ENCODE measurements at regions not wholly inside any gene's neighbourhood (a gene's known extent, or its start where the extent isn't known, plus 50 kb on each side); places are given as distances from the start of the nearest gene placed in this dataset.

DNA sequence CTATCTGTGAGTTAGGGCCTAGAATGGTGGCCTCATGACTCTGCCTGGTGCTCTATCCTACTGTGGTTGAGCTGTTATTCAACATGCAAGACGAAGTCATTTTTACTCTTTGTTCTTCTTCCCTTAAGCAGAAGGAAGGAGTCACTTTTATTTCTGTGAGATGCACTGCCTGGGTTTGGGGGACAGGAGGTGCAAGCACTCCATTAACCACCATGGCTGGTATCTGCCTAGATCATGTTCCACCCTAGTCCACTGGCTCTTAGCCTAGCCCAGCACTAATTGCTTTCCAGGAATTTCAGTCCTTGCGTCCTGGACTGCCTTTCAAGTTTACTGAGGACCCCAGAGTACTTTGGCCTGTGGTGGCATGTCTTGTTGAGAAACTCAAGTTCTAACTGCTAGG, 1182.7 kb downstream of the FSTL5 start (continued):
- TF ChIP-seq, protein P1, sequence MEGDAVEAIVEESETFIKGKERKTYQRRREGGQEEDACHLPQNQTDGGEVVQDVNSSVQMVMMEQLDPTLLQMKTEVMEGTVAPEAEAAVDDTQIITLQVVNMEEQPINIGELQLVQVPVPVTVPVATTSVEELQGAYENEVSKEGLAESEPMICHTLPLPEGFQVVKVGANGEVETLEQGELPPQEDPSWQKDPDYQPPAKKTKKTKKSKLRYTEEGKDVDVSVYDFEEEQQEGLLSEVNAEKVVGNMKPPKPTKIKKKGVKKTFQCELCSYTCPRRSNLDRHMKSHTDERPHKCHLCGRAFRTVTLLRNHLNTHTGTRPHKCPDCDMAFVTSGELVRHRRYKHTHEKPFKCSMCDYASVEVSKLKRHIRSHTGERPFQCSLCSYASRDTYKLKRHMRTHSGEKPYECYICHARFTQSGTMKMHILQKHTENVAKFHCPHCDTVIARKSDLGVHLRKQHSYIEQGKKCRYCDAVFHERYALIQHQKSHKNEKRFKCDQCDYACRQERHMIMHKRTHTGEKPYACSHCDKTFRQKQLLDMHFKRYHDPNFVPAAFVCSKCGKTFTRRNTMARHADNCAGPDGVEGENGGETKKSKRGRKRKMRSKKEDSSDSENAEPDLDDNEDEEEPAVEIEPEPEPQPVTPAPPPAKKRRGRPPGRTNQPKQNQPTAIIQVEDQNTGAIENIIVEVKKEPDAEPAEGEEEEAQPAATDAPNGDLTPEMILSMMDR (IDR thresholded peaks at IDR 0.05): no peak
- TF ChIP-seq, protein P2, sequence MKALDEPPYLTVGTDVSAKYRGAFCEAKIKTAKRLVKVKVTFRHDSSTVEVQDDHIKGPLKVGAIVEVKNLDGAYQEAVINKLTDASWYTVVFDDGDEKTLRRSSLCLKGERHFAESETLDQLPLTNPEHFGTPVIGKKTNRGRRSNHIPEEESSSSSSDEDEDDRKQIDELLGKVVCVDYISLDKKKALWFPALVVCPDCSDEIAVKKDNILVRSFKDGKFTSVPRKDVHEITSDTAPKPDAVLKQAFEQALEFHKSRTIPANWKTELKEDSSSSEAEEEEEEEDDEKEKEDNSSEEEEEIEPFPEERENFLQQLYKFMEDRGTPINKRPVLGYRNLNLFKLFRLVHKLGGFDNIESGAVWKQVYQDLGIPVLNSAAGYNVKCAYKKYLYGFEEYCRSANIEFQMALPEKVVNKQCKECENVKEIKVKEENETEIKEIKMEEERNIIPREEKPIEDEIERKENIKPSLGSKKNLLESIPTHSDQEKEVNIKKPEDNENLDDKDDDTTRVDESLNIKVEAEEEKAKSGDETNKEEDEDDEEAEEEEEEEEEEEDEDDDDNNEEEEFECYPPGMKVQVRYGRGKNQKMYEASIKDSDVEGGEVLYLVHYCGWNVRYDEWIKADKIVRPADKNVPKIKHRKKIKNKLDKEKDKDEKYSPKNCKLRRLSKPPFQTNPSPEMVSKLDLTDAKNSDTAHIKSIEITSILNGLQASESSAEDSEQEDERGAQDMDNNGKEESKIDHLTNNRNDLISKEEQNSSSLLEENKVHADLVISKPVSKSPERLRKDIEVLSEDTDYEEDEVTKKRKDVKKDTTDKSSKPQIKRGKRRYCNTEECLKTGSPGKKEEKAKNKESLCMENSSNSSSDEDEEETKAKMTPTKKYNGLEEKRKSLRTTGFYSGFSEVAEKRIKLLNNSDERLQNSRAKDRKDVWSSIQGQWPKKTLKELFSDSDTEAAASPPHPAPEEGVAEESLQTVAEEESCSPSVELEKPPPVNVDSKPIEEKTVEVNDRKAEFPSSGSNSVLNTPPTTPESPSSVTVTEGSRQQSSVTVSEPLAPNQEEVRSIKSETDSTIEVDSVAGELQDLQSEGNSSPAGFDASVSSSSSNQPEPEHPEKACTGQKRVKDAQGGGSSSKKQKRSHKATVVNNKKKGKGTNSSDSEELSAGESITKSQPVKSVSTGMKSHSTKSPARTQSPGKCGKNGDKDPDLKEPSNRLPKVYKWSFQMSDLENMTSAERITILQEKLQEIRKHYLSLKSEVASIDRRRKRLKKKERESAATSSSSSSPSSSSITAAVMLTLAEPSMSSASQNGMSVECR (CRISPR knock-in tag; IDR thresholded peaks at IDR 0.05; ENCODE audit: borderline replicate concordance): no peak
- TF ChIP-seq SMAD3 (CRISPR knock-in tag; IDR thresholded peaks at IDR 0.05; ENCODE audit: borderline replicate concordance) (no peak), GRHL2 (CRISPR knock-in tag; IDR thresholded peaks at IDR 0.05; ENCODE audit: insufficient replicate concordance, severe bottlenecking) (no peak), FOXJ3 (CRISPR knock-in tag; IDR thresholded peaks at IDR 0.05; ENCODE audit: borderline replicate concordance) (no peak)
- TF ChIP-seq, protein P3, sequence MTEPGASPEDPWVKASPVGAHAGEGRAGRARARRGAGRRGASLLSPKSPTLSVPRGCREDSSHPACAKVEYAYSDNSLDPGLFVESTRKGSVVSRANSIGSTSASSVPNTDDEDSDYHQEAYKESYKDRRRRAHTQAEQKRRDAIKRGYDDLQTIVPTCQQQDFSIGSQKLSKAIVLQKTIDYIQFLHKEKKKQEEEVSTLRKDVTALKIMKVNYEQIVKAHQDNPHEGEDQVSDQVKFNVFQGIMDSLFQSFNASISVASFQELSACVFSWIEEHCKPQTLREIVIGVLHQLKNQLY (CRISPR knock-in tag; IDR thresholded peaks at IDR 0.05): no peak

DNA sequence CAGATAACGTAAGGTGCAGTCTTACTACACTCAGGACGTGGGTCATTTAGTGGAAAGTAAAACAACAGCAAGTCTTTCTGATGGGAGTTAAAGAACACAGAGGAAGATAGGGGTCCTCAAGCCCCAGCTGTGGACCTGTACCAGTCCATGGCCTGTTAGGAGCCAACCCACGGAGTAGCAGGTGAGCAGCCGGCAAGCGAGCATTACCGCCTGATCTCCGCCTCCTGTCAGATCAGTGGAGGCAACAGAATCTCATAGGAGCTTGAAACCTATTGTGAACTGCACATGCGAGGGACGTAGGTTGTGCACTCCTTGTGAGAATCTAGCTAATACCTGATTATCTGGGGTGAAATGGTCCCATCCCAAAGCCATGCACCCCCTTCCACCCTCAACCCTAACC, 1180.8 kb downstream of the FSTL5 start:
- no peaks in the 10 kb centered on the region for H3K9me3 Mint-ChIP-seq
- DNase-seq (ENCODE audit: low spot score): no peak
- ChIA-PET CTCF (no interaction called here), POLR2A (no interaction called here)
- H3K36me3 Mint-ChIP-seq: no peaks in the 10 kb centered on the region
- H3K27ac Mint-ChIP-seq: no peak overlapping the region
- H3K4me1 Mint-ChIP-seq: no peaks in the 10 kb centered on the region
- H3K4me3 Mint-ChIP-seq: no peak overlapping the region
- ATAC-seq: no peak
- no peaks in the 10 kb centered on the region for H3K27me3 Mint-ChIP-seq (ENCODE audit: low read depth)
- TF ChIP-seq, protein P4, sequence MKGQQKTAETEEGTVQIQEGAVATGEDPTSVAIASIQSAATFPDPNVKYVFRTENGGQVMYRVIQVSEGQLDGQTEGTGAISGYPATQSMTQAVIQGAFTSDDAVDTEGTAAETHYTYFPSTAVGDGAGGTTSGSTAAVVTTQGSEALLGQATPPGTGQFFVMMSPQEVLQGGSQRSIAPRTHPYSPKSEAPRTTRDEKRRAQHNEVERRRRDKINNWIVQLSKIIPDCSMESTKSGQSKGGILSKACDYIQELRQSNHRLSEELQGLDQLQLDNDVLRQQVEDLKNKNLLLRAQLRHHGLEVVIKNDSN (CRISPR knock-in tag; IDR thresholded peaks at IDR 0.05): no peak
- TF ChIP-seq, protein P5, sequence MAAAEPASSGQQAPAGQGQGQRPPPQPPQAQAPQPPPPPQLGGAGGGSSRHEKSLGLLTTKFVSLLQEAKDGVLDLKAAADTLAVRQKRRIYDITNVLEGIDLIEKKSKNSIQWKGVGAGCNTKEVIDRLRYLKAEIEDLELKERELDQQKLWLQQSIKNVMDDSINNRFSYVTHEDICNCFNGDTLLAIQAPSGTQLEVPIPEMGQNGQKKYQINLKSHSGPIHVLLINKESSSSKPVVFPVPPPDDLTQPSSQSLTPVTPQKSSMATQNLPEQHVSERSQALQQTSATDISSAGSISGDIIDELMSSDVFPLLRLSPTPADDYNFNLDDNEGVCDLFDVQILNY (CRISPR knock-in tag; IDR thresholded peaks at IDR 0.05): no peak
- TF ChIP-seq, protein P6, sequence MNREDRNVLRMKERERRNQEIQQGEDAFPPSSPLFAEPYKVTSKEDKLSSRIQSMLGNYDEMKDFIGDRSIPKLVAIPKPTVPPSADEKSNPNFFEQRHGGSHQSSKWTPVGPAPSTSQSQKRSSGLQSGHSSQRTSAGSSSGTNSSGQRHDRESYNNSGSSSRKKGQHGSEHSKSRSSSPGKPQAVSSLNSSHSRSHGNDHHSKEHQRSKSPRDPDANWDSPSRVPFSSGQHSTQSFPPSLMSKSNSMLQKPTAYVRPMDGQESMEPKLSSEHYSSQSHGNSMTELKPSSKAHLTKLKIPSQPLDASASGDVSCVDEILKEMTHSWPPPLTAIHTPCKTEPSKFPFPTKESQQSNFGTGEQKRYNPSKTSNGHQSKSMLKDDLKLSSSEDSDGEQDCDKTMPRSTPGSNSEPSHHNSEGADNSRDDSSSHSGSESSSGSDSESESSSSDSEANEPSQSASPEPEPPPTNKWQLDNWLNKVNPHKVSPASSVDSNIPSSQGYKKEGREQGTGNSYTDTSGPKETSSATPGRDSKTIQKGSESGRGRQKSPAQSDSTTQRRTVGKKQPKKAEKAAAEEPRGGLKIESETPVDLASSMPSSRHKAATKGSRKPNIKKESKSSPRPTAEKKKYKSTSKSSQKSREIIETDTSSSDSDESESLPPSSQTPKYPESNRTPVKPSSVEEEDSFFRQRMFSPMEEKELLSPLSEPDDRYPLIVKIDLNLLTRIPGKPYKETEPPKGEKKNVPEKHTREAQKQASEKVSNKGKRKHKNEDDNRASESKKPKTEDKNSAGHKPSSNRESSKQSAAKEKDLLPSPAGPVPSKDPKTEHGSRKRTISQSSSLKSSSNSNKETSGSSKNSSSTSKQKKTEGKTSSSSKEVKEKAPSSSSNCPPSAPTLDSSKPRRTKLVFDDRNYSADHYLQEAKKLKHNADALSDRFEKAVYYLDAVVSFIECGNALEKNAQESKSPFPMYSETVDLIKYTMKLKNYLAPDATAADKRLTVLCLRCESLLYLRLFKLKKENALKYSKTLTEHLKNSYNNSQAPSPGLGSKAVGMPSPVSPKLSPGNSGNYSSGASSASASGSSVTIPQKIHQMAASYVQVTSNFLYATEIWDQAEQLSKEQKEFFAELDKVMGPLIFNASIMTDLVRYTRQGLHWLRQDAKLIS (CRISPR knock-in tag; IDR thresholded peaks at IDR 0.05; ENCODE audit: borderline replicate concordance): no peak
- TF ChIP-seq HMGA2 (CRISPR knock-in tag; IDR thresholded peaks at IDR 0.05) (no peak), IRF2 (CRISPR knock-in tag; IDR thresholded peaks at IDR 0.05; ENCODE audit: borderline replicate concordance, low read depth) (no peak), TP53 (CRISPR knock-in tag; IDR thresholded peaks at IDR 0.05) (no peak), TEAD1 (CRISPR knock-in tag; IDR thresholded peaks at IDR 0.05) (no peak)
- TF ChIP-seq, protein P7, sequence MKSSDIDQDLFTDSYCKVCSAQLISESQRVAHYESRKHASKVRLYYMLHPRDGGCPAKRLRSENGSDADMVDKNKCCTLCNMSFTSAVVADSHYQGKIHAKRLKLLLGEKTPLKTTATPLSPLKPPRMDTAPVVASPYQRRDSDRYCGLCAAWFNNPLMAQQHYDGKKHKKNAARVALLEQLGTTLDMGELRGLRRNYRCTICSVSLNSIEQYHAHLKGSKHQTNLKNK (CRISPR knock-in tag; IDR thresholded peaks at IDR 0.05): no peak
- TF ChIP-seq, protein P3 (CRISPR knock-in tag; IDR thresholded peaks at IDR 0.05): no peak
- TF ChIP-seq, protein P8, sequence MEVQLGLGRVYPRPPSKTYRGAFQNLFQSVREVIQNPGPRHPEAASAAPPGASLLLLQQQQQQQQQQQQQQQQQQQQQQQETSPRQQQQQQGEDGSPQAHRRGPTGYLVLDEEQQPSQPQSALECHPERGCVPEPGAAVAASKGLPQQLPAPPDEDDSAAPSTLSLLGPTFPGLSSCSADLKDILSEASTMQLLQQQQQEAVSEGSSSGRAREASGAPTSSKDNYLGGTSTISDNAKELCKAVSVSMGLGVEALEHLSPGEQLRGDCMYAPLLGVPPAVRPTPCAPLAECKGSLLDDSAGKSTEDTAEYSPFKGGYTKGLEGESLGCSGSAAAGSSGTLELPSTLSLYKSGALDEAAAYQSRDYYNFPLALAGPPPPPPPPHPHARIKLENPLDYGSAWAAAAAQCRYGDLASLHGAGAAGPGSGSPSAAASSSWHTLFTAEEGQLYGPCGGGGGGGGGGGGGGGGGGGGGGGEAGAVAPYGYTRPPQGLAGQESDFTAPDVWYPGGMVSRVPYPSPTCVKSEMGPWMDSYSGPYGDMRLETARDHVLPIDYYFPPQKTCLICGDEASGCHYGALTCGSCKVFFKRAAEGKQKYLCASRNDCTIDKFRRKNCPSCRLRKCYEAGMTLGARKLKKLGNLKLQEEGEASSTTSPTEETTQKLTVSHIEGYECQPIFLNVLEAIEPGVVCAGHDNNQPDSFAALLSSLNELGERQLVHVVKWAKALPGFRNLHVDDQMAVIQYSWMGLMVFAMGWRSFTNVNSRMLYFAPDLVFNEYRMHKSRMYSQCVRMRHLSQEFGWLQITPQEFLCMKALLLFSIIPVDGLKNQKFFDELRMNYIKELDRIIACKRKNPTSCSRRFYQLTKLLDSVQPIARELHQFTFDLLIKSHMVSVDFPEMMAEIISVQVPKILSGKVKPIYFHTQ (CRISPR knock-in tag; IDR thresholded peaks at IDR 0.05): no peak
- TF ChIP-seq, protein P9, sequence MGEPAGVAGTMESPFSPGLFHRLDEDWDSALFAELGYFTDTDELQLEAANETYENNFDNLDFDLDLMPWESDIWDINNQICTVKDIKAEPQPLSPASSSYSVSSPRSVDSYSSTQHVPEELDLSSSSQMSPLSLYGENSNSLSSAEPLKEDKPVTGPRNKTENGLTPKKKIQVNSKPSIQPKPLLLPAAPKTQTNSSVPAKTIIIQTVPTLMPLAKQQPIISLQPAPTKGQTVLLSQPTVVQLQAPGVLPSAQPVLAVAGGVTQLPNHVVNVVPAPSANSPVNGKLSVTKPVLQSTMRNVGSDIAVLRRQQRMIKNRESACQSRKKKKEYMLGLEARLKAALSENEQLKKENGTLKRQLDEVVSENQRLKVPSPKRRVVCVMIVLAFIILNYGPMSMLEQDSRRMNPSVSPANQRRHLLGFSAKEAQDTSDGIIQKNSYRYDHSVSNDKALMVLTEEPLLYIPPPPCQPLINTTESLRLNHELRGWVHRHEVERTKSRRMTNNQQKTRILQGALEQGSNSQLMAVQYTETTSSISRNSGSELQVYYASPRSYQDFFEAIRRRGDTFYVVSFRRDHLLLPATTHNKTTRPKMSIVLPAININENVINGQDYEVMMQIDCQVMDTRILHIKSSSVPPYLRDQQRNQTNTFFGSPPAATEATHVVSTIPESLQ (CRISPR knock-in tag; IDR thresholded peaks at IDR 0.05): no peak

All from WTC11 (cell line).